Right kidney (tissue), 1 donor: ENCODE measurements at regions not wholly inside any gene's neighbourhood (a gene's known extent, or its start where the extent isn't known, plus 50 kb on each side); places are given as distances from the start of the nearest gene placed in this dataset.
"Not testable (repeated sequence)": the region's sequence is repeated elsewhere in the genome, so short reads cannot be mapped to it uniquely, and the experiment has no call there.

Experiments
- DNase-seq: peaks from one replicate; pipeline ENCODE4 v3.0.0-alpha.2; 2016

GRCh38 chr2:216932113-216932862 is 72.4 kb upstream of the TNP1 start:
- DNase-seq, result no peak

DNA sequence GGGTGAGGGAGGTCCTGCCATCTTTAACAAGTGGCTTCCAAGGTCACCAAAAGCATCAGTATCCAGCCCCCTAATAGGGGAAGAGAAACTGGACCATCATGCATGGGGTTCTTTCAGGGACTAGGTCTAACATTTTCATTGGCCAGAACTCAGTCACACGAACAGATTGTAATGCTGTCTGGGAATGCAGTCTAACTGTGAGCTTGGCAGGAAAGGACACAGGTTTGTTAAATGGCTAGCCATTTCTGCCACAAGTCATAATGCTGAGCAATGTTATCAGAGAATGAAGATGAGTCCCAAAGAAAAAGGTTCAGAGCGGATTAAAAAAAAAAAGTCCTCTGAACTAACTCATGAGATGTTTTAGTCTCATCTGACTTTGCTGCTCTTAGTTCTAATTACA is 70.9 kb upstream of the TNP1 start:
- no peak for DNase-seq

DNA sequence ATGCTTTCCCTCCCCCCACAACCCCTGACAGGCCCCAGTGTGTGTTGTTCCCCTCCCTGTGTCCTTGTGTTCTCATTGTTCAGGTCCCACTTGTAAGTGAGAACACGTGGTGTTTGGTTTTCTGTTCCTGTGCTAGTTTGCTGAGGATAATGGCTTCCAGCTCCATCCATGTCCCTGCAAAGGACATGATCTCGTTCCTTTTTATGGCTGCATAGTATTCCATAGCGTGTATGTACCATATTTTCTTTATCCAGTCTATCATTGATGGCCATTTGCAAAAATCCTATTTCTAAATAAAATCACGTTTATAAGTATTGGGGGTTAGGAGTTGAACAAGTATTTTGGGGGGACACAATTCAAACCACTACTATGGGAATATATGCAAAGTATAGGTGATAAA is 69.5 kb upstream of the TNP1 start:
- not testable (repeated sequence) for DNase-seq

DNA sequence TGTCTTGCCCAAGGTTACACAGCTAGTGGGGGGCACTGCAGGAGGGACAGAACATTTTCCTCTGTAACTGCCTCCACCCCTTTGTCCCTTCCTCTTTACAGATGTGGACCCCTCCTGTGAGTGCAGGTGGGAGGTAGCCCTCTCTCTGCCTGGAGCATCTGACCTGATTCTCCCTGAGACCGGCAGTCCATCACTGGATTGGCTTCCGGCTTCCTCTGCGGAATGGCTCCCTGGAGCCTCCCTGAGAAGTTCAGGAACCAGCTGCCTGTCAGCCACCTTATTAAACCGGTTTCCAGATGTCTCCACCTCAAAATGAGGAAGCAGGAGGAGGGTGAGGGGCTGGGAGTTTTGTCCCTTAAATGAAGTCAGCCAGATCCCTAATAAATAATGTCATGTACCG is 67.3 kb upstream of the TNP1 start:
- DNase-seq, result no peak

GRCh38 chr2:216925636-216926366 is 65.9 kb upstream of the TNP1 start:
- DNase-seq, result no peak

DNA sequence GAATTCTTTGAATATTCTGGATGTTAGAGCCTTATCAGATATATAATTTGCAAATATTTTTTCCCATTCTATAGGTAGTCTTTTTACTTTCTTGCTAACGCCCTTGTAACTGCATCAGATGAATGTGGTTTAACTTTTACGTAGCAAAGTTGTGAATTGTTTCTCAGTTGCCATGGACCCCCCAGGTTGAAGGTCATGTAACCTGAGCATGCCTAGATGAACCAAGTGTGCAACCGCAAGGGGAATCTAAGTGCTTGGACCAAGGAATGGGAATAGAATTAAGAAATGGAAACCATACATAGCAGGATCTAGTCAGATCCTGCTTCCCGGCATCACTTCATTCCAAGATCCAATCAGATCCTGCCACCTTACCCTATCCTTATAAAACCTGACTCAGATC is 65.1 kb upstream of the TNP1 start:
- no peak for DNase-seq

- DNase-seq, result no peak
Observed at GRCh38 chr2:216923706-216924105, 63.8 kb upstream of the TNP1 start.

GRCh38 chr2:216922175-216922780 is 62.4 kb upstream of the TNP1 start:
- DNase-seq, result no peak

- no peak for DNase-seq
Observed at GRCh38 chr2:216920937-216921456, 61.1 kb upstream of the TNP1 start.

DNA sequence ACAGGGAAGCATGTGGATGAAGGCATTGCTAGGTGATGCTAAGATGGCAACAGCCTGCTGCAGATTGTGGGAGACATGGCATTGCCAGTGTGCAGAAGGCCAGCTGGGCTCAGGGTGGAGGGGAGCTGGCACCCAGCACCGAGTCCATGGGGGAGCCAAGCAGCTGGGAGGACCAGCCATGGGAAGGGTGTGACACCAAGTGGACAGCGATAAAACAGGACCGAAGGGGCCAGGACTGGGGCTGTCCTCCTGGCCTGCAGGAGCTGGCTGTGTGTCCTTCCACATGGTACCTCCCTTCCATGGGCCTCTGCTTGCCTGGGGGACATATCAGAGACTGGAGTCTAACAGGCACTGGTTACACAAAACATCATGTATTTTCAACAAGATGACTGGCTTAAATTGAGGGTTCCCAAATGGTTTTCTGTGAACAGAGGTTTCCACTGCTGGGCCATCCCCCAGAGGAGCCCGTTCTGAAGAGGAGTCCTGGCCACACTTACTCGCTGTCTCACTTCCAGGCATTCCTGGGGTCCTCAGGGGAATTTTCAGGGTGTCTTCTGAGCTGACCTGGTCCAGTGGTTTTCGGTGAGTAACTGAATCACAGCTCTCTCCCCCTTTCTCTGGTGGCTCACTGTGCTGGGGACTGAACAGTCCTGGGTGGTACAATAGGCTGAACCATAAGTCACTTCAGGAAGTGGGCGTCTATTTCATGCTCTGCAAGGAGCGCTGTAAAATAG is 60.4 kb upstream of the TNP1 start:
- DNase-seq, result no peak

- DNase-seq, result no peak
Observed at GRCh38 chr2:216918088-216918680, 58.3 kb upstream of the TNP1 start.

DNA sequence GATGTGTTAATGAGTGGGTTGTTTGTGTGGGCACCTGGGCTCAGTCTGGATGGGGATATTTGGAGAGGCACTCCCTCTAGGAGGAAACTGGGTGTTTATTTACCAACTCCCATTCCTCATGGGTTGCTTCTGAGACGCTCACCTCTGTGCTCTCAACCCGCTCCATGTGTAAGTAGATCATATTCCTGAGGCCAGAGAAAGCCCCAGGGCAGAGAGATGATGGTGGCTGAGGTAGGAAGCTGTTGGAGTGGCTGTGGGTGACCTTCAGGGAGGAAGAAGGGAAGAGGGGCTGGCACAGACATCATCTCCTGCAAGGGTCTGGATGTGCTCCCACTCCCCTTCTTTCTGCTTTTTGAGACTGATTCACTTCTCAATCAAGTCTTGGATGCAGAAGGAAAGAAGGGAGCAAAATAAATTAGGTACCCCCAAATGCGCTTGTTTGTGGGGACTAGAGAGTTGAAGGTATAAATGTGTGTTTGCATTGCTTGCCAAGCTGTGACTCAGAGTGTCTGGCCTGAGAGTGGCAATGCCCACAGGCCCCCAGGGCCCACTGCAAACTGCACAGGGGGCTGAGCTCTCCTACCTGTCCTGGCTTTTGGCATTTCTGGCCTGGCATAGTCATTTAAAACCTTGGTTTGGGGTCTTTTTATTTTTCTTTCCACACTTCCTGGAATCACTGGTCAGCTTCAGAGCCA is 57.2 kb upstream of the TNP1 start:
- DNase-seq, result no peak

GRCh38 chr2:216915557-216916150 is 55.8 kb upstream of the TNP1 start:
- DNase-seq, result no peak

GRCh38 chr2:216914491-216914890 is 54.6 kb upstream of the TNP1 start:
- DNase-seq, result no peak

GRCh38 chr2:216911886-216912285 is 52.0 kb upstream of the TNP1 start:
- no peak for DNase-seq

DNA sequence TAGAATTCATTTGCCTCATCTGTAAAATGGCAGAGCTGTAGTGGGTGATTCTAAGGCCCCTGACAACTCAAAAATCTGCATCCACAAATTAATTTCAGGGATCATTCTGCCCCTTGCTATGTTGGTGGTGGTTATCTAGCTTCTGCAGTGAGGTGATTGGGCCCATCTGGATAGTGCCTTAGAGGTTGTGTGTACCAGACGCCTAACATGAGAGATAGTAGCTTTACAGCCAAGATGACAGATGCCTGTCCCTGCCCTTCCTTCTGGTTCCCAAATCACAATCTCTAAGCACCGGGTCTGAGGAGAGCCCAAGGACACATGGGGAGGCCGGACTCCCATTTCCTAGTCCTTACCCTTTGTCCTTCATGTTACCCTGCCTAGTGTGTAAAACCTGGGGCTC is 51.1 kb upstream of the TNP1 start:
- DNase-seq, result no peak

DNA sequence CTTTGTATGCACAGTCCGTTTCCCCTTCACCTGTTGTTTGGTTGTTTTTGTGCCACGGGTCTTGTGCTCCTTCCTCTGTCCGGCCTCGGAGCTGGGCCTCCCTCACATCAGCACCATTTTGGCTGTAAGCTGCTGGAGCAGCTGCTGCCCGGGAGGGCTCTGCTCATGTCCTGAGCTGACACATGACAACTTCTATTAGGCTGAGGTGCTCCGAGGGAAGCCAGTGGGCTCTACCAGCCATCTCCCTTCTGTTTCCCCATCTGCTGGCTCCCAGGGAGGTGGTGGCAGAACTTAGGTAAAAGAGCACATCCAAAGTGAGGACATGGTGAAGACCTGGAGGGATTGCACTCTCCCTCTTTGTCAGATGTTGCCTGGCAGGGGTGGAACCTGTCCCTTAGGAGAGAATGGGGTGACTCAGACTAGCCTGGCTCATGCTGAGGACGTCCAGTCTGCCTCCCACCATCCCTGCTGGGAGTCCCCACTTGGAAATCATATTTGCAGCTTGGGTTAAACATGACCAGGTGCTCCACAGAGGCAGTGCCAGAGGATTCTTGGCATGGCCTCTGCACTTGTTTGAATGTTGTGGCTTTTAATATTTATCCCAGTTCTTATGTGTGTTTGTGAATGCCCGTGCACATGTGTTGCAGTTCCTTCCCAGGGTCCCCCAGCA is 49.8 kb upstream of the TNP1 start:
- DNase-seq, result no peak
